ENCODE measurements at regions not wholly inside any gene's neighbourhood (a gene's known extent, or its start where the extent isn't known, plus 50 kb on each side); places are given as distances from the start of the nearest gene placed in this dataset.

GRCh38 chr5:2381070-2381469 is 370.4 kb downstream of the IRX2 start:
- TF ChIP-seq CTCF (IDR thresholded peaks at IDR 0.05; ENCODE audit: extremely low read depth in 1 of 2, insufficient read depth in 1 of 2, low read depth in 1 of 2, low read length in 2 of 2) (no peak), POLR2A (IDR thresholded peaks at IDR 0.05; ENCODE audit: low read depth, low read length) (no peak), JUN (IDR thresholded peaks at IDR 0.05; ENCODE audit: borderline replicate concordance, insufficient read depth, insufficient read length, low read depth) (no peak), MAX (IDR thresholded peaks at IDR 0.05; ENCODE audit: insufficient read depth, insufficient read length) (no peak), POLR2AphosphoS5 (IDR thresholded peaks at IDR 0.05; ENCODE audit: insufficient read depth, low read depth, low read length) (no peak), GATA2 (IDR thresholded peaks at IDR 0.05; ENCODE audit: insufficient read depth, insufficient read length, low read depth, low read length) (no peak), MYC (IDR thresholded peaks at IDR 0.05; ENCODE audit: low read depth, low read length) (no peak), FOS (IDR thresholded peaks at IDR 0.05; ENCODE audit: borderline replicate concordance, insufficient read depth, low read length) (no peak), EZH2 (IDR thresholded peaks at IDR 0.05; ENCODE audit: borderline replicate concordance, low read depth, low read length, severe bottlenecking) (no peak)

All from endothelial cell of umbilical vein (primary cell).